HG02943 (cell line): ENCODE measurements at regions not wholly inside any gene's neighbourhood (a gene's known extent, or its start where the extent isn't known, plus 50 kb on each side); places are given as distances from the start of the nearest gene placed in this dataset.

Experiments used
- ATAC-seq: cut with Tn5 transposase; IDR thresholded peaks from one replicate; pipeline ENCODE4 v1.9.1; 2021; ENCODE audit warnings: mild to moderate bottlenecking, low read depth, moderate library complexity; ENCODE audit not compliant: unreplicated experiment

DNA sequence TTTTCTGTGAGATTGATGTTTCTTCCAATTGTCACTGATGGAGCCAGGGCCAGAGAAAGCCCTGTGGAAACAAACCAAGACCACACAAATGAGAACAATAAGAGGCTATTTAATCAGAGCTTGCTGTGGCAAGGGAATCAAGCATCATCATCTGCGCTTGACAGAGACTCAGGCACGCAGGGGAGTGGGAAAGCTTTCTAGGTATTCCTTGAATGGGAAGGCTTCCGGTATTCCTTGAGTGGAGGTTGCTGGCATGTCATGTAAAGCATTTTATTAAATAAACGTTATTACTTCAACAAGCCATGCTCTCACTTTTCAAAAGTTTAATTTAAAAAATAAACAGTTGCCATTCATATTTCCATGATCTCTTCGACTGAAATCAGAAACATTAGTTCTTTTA, 194.6 kb upstream of the SYT4 start:
- no peak for ATAC-seq

GRCh38 chr18:43481069-43481468, 203.8 kb upstream of the SYT4 start:
- no peak for ATAC-seq

- ATAC-seq = no peak
Observed at GRCh38 chr18:43482136-43482535, 204.8 kb upstream of the SYT4 start.

GRCh38 chr18:43482600-43482999, 205.3 kb upstream of the SYT4 start:
- no peak for ATAC-seq

DNA sequence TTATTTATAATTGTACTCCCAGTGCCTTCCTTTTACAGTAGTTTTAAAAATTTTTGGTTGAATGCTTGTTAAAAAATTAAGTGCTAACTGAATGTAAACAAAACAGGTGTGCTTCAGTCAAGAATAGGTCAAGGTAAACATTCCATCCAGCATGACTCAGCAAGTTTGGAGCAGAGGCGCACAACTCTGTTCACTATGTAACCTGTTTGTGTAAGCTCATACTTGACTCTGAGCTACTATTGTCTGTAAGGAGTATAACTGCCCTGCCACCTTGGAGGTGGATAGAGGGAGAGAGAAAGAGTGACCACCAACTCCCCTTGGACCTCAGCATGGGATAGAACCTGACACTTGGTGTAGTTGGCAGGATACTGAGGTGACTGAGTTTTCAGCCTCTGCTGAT, 207.4 kb upstream of the SYT4 start:
- ATAC-seq = no peak

GRCh38 chr18:43485545-43485963, 208.3 kb upstream of the SYT4 start:
- no peak for ATAC-seq

DNA sequence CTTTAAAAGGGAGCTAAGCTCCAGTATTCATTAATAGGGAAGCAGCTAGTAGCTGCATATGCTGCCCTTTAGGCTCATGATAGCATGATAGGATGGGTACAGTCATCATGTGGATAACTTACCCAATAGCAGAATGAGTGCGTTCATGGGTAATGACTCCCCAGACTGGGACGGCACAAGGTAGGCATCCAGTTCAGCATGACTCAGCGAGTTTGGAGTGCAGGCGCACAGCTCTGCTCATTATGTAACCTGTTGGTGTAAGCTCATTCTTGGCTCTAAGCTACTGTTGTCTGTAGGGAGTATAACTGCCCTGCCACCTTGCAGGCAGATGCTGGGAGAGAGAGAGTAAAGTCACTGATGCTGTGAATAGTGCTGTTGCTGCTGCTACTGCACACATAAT, 209.2 kb upstream of the SYT4 start:
- no peak for ATAC-seq

DNA sequence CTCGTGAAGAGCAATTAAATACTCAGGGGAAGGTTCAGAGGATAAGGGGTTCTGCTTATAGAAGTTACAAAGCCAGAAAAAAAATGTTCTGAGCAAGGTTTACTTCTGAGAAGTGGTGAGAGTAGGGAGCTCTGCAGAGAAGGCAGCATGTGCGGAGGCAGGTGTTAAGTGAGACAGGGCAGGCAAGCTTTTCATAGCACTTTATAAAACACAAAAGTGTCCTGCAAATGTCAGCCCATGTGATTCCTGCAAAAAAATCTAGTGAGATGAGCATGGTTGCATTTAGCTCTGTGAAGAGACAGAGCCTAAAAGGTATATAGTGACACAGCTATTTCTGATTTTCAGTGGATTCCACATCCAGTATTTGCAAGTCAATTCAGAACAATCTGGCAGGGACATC, 223.8 kb upstream of the SYT4 start:
- no peak for ATAC-seq

- no peak for ATAC-seq
Observed at GRCh38 chr18:43506935-43507334, 229.6 kb upstream of the SYT4 start.

DNA sequence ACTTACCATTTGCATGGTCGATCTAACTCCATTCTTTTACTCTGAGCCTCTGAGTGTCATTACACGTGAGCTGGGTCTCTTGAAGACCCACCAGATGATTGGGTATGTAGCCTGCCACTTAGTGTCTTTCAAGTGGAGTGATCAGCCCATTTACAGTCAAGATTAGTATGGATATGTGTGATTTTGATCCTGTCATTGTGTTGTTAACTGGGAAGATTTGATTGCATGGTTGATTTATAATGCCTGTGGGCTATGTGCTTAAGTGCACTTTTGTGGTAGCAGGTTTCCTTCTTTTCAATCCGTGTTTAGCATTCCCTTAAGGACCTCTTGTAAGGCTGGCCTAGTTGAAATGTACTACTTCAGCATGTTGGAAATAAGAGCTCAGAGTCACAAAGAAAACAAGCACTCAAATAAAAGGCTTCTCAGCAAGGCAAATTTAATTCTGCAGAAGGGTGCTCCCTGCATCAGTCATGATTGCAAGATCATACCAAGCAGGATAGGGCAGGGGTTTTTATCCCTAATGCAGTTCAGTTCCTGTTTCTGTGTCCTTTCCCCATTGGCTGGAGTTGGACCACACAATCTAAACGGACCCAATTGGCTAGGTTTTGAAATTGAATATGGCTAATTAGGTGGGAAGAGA, 230.7 kb upstream of the SYT4 start:
- no peak for ATAC-seq

DNA sequence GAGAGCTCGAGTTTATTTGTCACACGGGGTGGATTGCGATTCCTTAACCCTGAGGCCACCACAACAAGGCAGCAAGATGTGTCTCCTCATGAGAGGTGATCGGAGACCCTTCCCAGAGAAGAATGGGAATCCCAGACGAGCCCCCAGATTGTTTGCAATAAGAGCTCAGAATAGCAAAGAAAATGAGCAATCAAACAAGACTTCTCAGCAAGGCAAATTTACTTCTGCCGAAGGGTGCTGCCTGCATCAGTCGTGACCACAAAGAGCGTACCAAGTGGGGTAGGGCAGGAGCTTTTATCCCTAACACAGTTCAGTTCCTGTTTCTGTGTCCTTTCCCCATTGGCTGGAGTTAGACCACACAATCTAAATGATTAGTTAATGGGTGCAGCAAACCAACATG, 237.5 kb upstream of the SYT4 start:
- no peak for ATAC-seq

DNA sequence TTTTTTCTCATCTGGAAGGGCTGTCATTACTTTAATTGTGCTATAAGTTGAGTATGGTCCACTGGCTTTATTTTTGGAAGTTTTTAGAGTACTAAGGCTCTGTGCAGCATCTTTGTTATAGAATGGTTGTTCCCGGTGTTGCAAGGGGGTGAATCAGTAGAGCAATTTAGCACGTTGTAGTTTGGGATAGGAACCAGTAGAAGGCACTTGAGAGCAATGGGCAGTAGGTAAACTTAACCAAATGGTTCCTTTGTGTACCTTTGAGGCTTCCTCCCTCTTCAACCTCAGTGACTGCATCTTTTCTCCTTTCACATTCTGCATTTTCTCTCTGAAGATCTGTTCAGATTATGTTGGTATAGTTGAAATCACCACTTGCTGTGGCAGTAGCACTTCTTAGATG, 238.2 kb upstream of the SYT4 start:
- ATAC-seq = no peak

DNA sequence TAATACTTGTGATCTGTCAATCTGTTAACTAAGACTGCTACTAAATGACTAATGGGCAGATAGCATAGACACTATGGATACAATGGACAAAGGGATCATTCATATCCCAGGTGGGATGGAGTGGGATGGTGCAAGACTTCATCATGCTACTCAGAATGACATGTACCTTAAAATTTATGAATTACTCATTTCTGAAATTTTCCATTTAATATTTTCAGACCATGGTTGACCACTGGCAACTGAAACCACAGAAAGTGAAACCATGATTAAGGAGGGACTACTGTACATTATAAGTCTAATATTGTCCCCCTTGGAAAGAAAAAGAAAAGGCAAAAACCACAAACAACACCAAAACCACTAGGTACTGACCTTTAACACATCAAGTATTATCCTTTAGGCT, 247.0 kb upstream of the SYT4 start:
- no peak for ATAC-seq

GRCh38 chr18:43525169-43525568, 247.9 kb upstream of the SYT4 start:
- ATAC-seq = no peak

GRCh38 chr18:43526426-43527145, 249.3 kb upstream of the SYT4 start:
- no peak for ATAC-seq

- ATAC-seq = no peak
Observed at GRCh38 chr18:43531438-43531837, 254.1 kb upstream of the SYT4 start.

DNA sequence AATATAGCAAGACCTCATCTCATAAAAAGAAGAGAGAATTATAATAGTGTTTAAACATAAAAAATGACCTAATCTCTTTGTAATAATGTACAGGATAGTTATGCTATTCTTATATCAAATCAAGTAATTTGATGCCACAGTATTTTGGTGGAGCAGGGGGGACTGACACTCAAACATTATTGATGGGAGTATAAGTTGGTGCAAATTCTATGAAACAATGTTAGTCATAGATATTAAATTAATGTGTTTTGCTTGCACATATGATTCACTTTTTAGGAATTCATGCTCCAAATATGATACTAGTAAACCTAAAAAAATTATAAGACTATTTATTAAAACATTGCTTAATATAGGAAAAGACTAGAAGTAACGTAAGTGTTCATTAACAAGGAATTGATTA, 256.1 kb upstream of the SYT4 start:
- ATAC-seq = no peak

DNA sequence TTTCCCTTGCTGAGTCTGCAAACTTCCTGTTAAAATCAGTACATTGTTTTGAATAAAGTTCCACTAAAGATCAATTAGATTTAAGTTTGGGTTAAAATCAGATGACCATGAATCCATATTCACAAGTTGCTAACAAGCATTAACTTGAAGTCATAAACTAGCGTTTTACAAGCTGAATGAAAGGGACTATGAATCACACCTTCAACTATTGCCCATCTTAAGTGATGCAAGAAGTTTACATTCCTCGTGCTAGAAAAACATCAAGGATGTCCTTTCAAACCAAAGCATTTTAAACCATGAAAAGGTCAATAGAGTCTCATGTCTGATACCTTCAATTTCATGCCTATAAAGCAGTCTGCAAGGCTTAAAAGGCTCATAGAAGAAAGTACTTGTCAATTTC, 257.2 kb upstream of the SYT4 start:
- no peak for ATAC-seq

GRCh38 chr18:43539862-43540261, 262.6 kb upstream of the SYT4 start:
- no peak for ATAC-seq

DNA sequence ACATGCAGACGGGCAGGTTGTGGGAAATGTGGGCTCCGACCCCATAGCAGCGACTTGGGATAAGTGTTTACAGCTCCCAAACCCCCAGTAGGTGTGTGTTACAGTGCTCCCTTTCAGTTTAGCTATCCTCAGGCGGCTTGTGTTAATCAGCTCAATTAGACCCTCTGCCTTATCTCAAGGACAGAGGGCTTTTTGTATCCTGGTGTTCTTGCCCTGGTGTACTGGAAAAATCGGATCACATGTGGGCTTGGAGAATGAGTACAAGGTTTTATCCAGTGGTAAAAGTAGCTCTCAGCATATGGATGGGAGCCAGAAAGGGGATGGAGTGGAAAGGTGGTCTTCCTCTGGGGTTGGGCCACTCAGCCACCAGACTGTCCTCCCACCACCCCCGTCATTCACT, 264.7 kb upstream of the SYT4 start:
- no peak for ATAC-seq

- no peak for ATAC-seq
Observed at GRCh38 chr18:43543236-43543635, 265.9 kb upstream of the SYT4 start.

GRCh38 chr18:43547456-43547855, 270.2 kb upstream of the SYT4 start:
- ATAC-seq = no peak
